Breast epithelium (tissue), 4 donors: ENCODE measurements at regions not wholly inside any gene's neighbourhood (a gene's known extent, or its start where the extent isn't known, plus 50 kb on each side); places are given as distances from the start of the nearest gene placed in this dataset.

Experiments
- DNase-seq, 2 donors: peaks; one replicate each; pipeline ENCODE4 v3.0.0-alpha.2; 2019; ENCODE audit warnings: low spot score in 2 of 2
- H3K27ac ChIP-seq, 2 donors: fragments of 200-600 bp; sonication (generic) in 1 of 2; one replicate each; pipeline ENCODE4 v1.5.1; 2016 to 2019; ENCODE audit warnings: mild to moderate bottlenecking in 1 of 2
- H3K27me3 ChIP-seq, 2 donors: fragments of 200-600 bp; sonication (generic) in 1 of 2; one replicate each; pipeline versions ENCODE4 v1.5.1 to v1.6.0; 2017 to 2019; ENCODE audit warnings: control low read depth in 1 of 2, mild to moderate bottlenecking in 1 of 2
- H3K36me3 ChIP-seq: fragments of 200-600 bp; one replicate; pipeline ENCODE4 v1.5.1; 2019
- H3K4me1 ChIP-seq, 2 donors: fragments of 200-600 bp; sonication (generic); one replicate each; pipeline ENCODE4 v1.5.1; 2016 to 2019; ENCODE audit warnings: control low read depth in 1 of 2
- H3K4me3 ChIP-seq, 3 donors: fragments of 200-600 bp; sonication (generic); 1 replicate in 2 of 3; 2 replicates in 1 of 3; pipeline ENCODE4 v1.5.1; 2016 to 2019; ENCODE audit warnings: mild to moderate bottlenecking in 3 of 3, moderate library complexity in 2 of 3
- H3K9me3 ChIP-seq, 2 donors: fragments of 200-600 bp; sonication (generic) in 1 of 2; one replicate each; pipeline ENCODE4 v1.5.1; 2016 to 2019; ENCODE audit warnings: control low read depth in 1 of 2
- CTCF ChIP-seq, 3 donors: fragments of 450-650 bp; IDR thresholded peaks; one replicate each; pipeline ENCODE4 v1.5.1; 2016 to 2017; ENCODE audit warnings: antibody characterized with exemption in 3 of 3, mild to moderate bottlenecking in 3 of 3, moderate library complexity in 3 of 3
- POLR2A ChIP-seq: fragments of 450-650 bp; IDR thresholded peaks from one replicate; pipeline ENCODE4 v1.6.1; 2016; ENCODE audit warnings: antibody characterized with exemption, mild to moderate bottlenecking, moderate library complexity
- POLR2AphosphoS5 ChIP-seq, 3 donors: sonication (generic); formaldehyde crosslinking; IDR thresholded peaks; one replicate each; pipeline ENCODE4 v1.6.1; 2017; ENCODE audit warnings: antibody characterized with exemption in 3 of 3
- intact Hi-C: fragments of 100-400 bp; cut with DNase I; formaldehyde crosslinking; loops from one replicate; pipeline ENCODE4 v1.15.1; 2023; ENCODE audit warnings: low total_unique reads

- H3K4me1 ChIP-seq = no peaks in the 10 kb centered on the region
- DNase-seq = no peak
These were observed 107.4 kb upstream of the SLC4A4 start for GRCh38 chr4:71231129-71232055.

GRCh38 chr4:71232056-71232430 lies 106.8 kb upstream of the SLC4A4 start:
- H3K4me1 ChIP-seq = no peaks in the 10 kb centered on the region
- no peaks in the 10 kb centered on the region for H3K36me3 ChIP-seq
- no peak overlapping the region for H3K4me3 ChIP-seq
- no peak overlapping the region for H3K27ac ChIP-seq
- no peaks in the 10 kb centered on the region for H3K9me3 ChIP-seq
- no peak for TF ChIP-seq CTCF (IDR thresholded peaks at IDR 0.05)
- no peak for TF ChIP-seq POLR2A
- no peak for TF ChIP-seq POLR2AphosphoS5 (IDR thresholded peaks at IDR 0.05)
- H3K27me3 ChIP-seq = no peaks in the 10 kb centered on the region
- intact Hi-C loops = no loop called here
- no peak for DNase-seq

More at GRCh38 chr4:71231129-71232055, 107.4 kb upstream of the SLC4A4 start:
- H3K9me3 ChIP-seq = no peaks in the 10 kb centered on the region
- no peaks in the 10 kb centered on the region for H3K27me3 ChIP-seq
- peak in 1 of 3 donors; percentile 18 for TF ChIP-seq POLR2AphosphoS5 (IDR thresholded peaks at IDR 0.05)
- TF ChIP-seq CTCF (IDR thresholded peaks at IDR 0.05) = no peak
- no peak overlapping the region for H3K27ac ChIP-seq
- intact Hi-C loops = no loop called here
- no peaks in the 10 kb centered on the region for H3K36me3 ChIP-seq
- no peak overlapping the region for H3K4me3 ChIP-seq

GRCh38 chr4:71232846-71233245 lies 106.0 kb upstream of the SLC4A4 start:
- Histone ChIP-seq H3K4me3 (no peak overlapping the region), H3K4me1 (no peaks in the 10 kb centered on the region), H3K9me3 (no peaks in the 10 kb centered on the region), H3K27ac (no peak overlapping the region), H3K36me3 (no peaks in the 10 kb centered on the region), H3K27me3 (no peaks in the 10 kb centered on the region)
- intact Hi-C loops = no loop called here
- no peak for DNase-seq
- no peak for TF ChIP-seq POLR2A

GRCh38 chr4:71235311-71236201 lies 103.3 kb upstream of the SLC4A4 start:
- no peak for TF ChIP-seq POLR2A
- TF ChIP-seq CTCF (IDR thresholded peaks at IDR 0.05) = no peak
- TF ChIP-seq POLR2AphosphoS5 (IDR thresholded peaks at IDR 0.05) = no peak
- intact Hi-C loops = no loop called here
- no peak for DNase-seq
- Histone ChIP-seq H3K9me3 (no peaks in the 10 kb centered on the region), H3K27ac (no peak overlapping the region), H3K27me3 (no peaks in the 10 kb centered on the region), H3K36me3 (no peaks in the 10 kb centered on the region), H3K4me1 (no peaks in the 10 kb centered on the region), H3K4me3 (no peak overlapping the region)

GRCh38 chr4:71236226-71236625 lies 102.6 kb upstream of the SLC4A4 start:
- DNase-seq = no peak
- Histone ChIP-seq H3K9me3 (no peaks in the 10 kb centered on the region), H3K4me3 (no peak overlapping the region), H3K36me3 (no peaks in the 10 kb centered on the region), H3K4me1 (no peaks in the 10 kb centered on the region), H3K27me3 (no peaks in the 10 kb centered on the region), H3K27ac (no peak overlapping the region)
- TF ChIP-seq POLR2AphosphoS5 (IDR thresholded peaks at IDR 0.05) (no peak), CTCF (IDR thresholded peaks at IDR 0.05) (no peak), POLR2A (no peak)
- intact Hi-C loops = no loop called here
